Ascending aorta (tissue), 2 donors: ENCODE measurements at regions not wholly inside any gene's neighbourhood (a gene's known extent, or its start where the extent isn't known, plus 50 kb on each side); places are given as distances from the start of the nearest gene placed in this dataset.

Experiments
- DNase-seq, 2 donors: peaks; one replicate each; pipeline ENCODE4 v3.0.0-alpha.2; 2019; ENCODE audit warnings: low spot score in 2 of 2
- H3K27ac ChIP-seq, 2 donors: fragments of 200-600 bp; sonication (generic); one replicate each; pipeline ENCODE4 v1.5.1; 2016 to 2017; ENCODE audit warnings: mild to moderate bottlenecking in 1 of 2
- H3K27me3 ChIP-seq: fragments of 200-600 bp; sonication (generic); one replicate; pipeline ENCODE4 v1.5.1; 2017
- H3K36me3 ChIP-seq, 2 donors: fragments of 200-600 bp; sonication (generic); one replicate each; pipeline ENCODE4 v1.5.1; 2016
- H3K4me1 ChIP-seq, 2 donors: fragments of 200-600 bp; sonication (generic); one replicate each; pipeline ENCODE4 v1.5.1; 2016 to 2017; ENCODE audit warnings: mild to moderate bottlenecking in 1 of 2
- H3K4me3 ChIP-seq, 2 donors: fragments of 200-600 bp; sonication (generic); one replicate each; pipeline ENCODE4 v1.5.1; 2016 to 2017; ENCODE audit warnings: mild to moderate bottlenecking in 1 of 2
- H3K9me3 ChIP-seq, 2 donors: fragments of 200-600 bp; sonication (generic); one replicate each; pipeline ENCODE4 v1.5.1; 2016
- CTCF ChIP-seq, 3 experiments: fragments of 200-600 bp in 2 of 3; fragments of 450-650 bp in 1 of 3; sonication (generic) in 2 of 3; IDR thresholded peaks; one replicate each; pipeline ENCODE4 v1.5.1; 2016 to 2019; ENCODE audit warnings: antibody characterized with exemption in 3 of 3, mild to moderate bottlenecking in 1 of 3, moderate library complexity in 1 of 3
- intact Hi-C: fragments of 100-400 bp; cut with DNase I; formaldehyde crosslinking; loops from one replicate; pipeline ENCODE4 v1.15.1; 2023

GRCh38 chr14:30499358-30499757 lies 59.6 kb upstream of the G2E3 start:
- Histone ChIP-seq H3K4me1 (no peaks in the 10 kb centered on the region), H3K27ac (no peak overlapping the region), H3K27me3 (no peaks in the 10 kb centered on the region), H3K4me3 (no peak overlapping the region), H3K36me3 (no peaks in the 10 kb centered on the region), H3K9me3 (no peaks in the 10 kb centered on the region)
- no peak for TF ChIP-seq CTCF (IDR thresholded peaks at IDR 0.05)
- intact Hi-C loops: no loop called here
- no peak for DNase-seq

GRCh38 chr14:30500222-30500621 lies 58.7 kb upstream of the G2E3 start:
- Histone ChIP-seq H3K4me1 (no peaks in the 10 kb centered on the region), H3K9me3 (no peaks in the 10 kb centered on the region), H3K4me3 (no peak overlapping the region), H3K27me3 (no peaks in the 10 kb centered on the region), H3K27ac (no peak overlapping the region), H3K36me3 (no peaks in the 10 kb centered on the region)
- DNase-seq: no peak
- no peak for TF ChIP-seq CTCF (IDR thresholded peaks at IDR 0.05)
- intact Hi-C loops: no loop called here

GRCh38 chr14:30507209-30507608 lies 51.7 kb upstream of the G2E3 start:
- H3K36me3 ChIP-seq: no peaks in the 10 kb centered on the region
- H3K27ac ChIP-seq: no peak overlapping the region
- no peaks in the 10 kb centered on the region for H3K4me1 ChIP-seq
- no peak for DNase-seq
- intact Hi-C loops: no loop called here
- no peak for TF ChIP-seq CTCF (IDR thresholded peaks at IDR 0.05)
- no peaks in the 10 kb centered on the region for H3K27me3 ChIP-seq
- H3K4me3 ChIP-seq: no peak overlapping the region
- no peaks in the 10 kb centered on the region for H3K9me3 ChIP-seq
